PC-9 (cell line): ENCODE measurements at regions not wholly inside any gene's neighbourhood (a gene's known extent, or its start where the extent isn't known, plus 50 kb on each side); places are given as distances from the start of the nearest gene placed in this dataset. TPM values are rescaled to one million over a fixed set of nuclear protein-coding genes. Genes with fewer than 3 reads are reported as not detected.

Source experiments
- BruUV-seq: library from RNA; stranded (reverse); fragments of 400-500 nt; replicated peaks from 2 replicates; lab custom pipeline; 2021; lab: Mats Ljungman, UMichigan
- CTCF ChIA-PET: fragments of 300-600 bp; sonication (Branson Sonifier 250); formaldehyde crosslinking; loops from one replicate; lab custom pipeline; 2022; ENCODE audit warnings: antibody characterized with exemption; lab: Charles Lee
- POLR2A ChIA-PET: fragments of 300-600 bp; sonication (Branson Sonifier 250); formaldehyde crosslinking; loops from one replicate; lab custom pipeline; 2022; ENCODE audit warnings: antibody characterized with exemption; ENCODE audit not compliant: unreplicated experiment; lab: Charles Lee
- DNase-seq, 2 experiments: peaks; one replicate each; pipeline versions ENCODE4 v3.0.0 to v3.0.0-alpha.2; 2015 to 2022; ENCODE audit warnings: mixed read lengths in 1 of 2
- H2AFZ ChIP-seq: fragments of 200-600 bp; sonication (generic); 2 replicates; pipeline ENCODE4 v1.8.1; 2017; ENCODE audit warnings: antibody characterized with exemption
- H3F3A ChIP-seq: fragments of 200-600 bp; sonication (generic); 2 replicates; pipeline ENCODE4 v1.8.1; 2017; ENCODE audit warnings: antibody characterized with exemption, mild to moderate bottlenecking, low read depth; ENCODE audit not compliant: insufficient read depth
- H3K27ac ChIP-seq: fragments of 200-600 bp; sonication (generic); 2 replicates; pipeline ENCODE4 v1.6.1; 2016; ENCODE audit warnings: mixed run types
- H3K27me3 ChIP-seq: fragments of 200-600 bp; sonication (generic); 2 replicates; pipeline ENCODE4 v1.6.1; 2016; ENCODE audit warnings: low read depth, mixed run types; ENCODE audit not compliant: insufficient read depth
- H3K36me3 ChIP-seq: fragments of 200-600 bp; sonication (generic); 2 replicates; pipeline ENCODE4 v1.6.1; 2016; ENCODE audit warnings: low read depth, mixed run types
- H3K4me1 ChIP-seq: fragments of 200-600 bp; sonication (generic); replicated peaks from 2 replicates; pipeline ENCODE4 v1.6.1; 2016; ENCODE audit warnings: mixed run types; ENCODE audit not compliant: insufficient read depth
- H3K4me2 ChIP-seq: fragments of 200-600 bp; sonication (generic); 2 replicates; pipeline ENCODE4 v1.6.1; 2017; ENCODE audit warnings: mixed run types
- H3K4me3 ChIP-seq: fragments of 200-600 bp; sonication (generic); 2 replicates; pipeline ENCODE4 v1.6.1; 2016; ENCODE audit warnings: mixed run types
- H3K79me2 ChIP-seq: fragments of 200-600 bp; sonication (generic); 2 replicates; pipeline ENCODE4 v1.6.1; 2017; ENCODE audit warnings: low read depth, mixed run types
- H3K9me2 ChIP-seq: fragments of 200-600 bp; sonication (generic); 2 replicates; pipeline ENCODE4 v1.8.1; 2017; ENCODE audit warnings: mild to moderate bottlenecking; ENCODE audit not compliant: insufficient read depth
- H3K9me3 ChIP-seq: fragments of 200-600 bp; sonication (generic); 2 replicates; pipeline ENCODE4 v1.8.1; 2016; ENCODE audit warnings: low read depth; ENCODE audit not compliant: insufficient read depth
- H4K20me1 ChIP-seq: fragments of 200-600 bp; sonication (generic); 2 replicates; pipeline ENCODE4 v1.8.1; 2017; ENCODE audit not compliant: insufficient read depth
- CTCF ChIP-seq: fragments of 200-600 bp; sonication (generic); conservative IDR thresholded peaks from 2 replicates; pipeline ENCODE4 v1.6.1; 2017; ENCODE audit warnings: mixed run types, antibody characterized with exemption, mild to moderate bottlenecking, moderate library complexity
- EZH2 ChIP-seq: fragments of 200-600 bp; sonication (generic); IDR thresholded peaks from 2 replicates; pipeline ENCODE4 v1.8.0; 2017; ENCODE audit warnings: antibody characterized with exemption, low read depth
- intact Hi-C: fragments of 100-400 bp; cut with micrococcal nuclease; formaldehyde crosslinking; loops from one replicate; pipeline ENCODE4 v1.10.0; 2022; ENCODE audit not compliant: unreplicated experiment
- microRNA-seq: library from miRNA; unstranded; fragments of <30 nt; microRNA quantifications from one replicate; pipeline ENCODE4 v1.2.0, GENCODE V29; 2021; ENCODE audit warnings: borderline number of aligned reads, borderline replicate concordance

GRCh38 chr14:28704153-28704552 is 62.4 kb upstream of the FOXG1 start:
- Histone ChIP-seq H3K4me3 (no peak overlapping the region), H3K9me2 (no peaks in the 10 kb centered on the region; the same call in 1 of the 2 replicates), H3F3A (no peaks in the 10 kb centered on the region), H2AFZ (no peak overlapping the region), H3K4me1 (no peaks in the 10 kb centered on the region), H3K27ac (no peak overlapping the region), H4K20me1 (no peaks in the 10 kb centered on the region), H3K4me2 (no peak overlapping the region), H3K27me3 (no peaks in the 10 kb centered on the region), H3K36me3 (no peaks in the 10 kb centered on the region), H3K79me2 (no peaks in the 10 kb centered on the region), H3K9me3 (no peaks in the 10 kb centered on the region)
- intact Hi-C loops, result no loop called here
- no peak for TF ChIP-seq EZH2
- no peak for TF ChIP-seq CTCF
- DNase-seq, result no peak
- BruUV-seq, result no TSS peak
- ChIA-PET CTCF (interaction anchor here (0.7 kb wide), 1 partner anchor 1744 kb away, joined by 3 read pairs; no protein-coding TSS in a partner anchor), POLR2A (no interaction called here)

GRCh38 chr14:28707814-28708213 is 58.8 kb upstream of the FOXG1 start:
- DNase-seq, result no peak
- intact Hi-C loops, result no loop called here
- Histone ChIP-seq H4K20me1 (no peaks in the 10 kb centered on the region), H3K27ac (no peak overlapping the region), H2AFZ (no peak overlapping the region), H3K4me1 (no peaks in the 10 kb centered on the region), H3K27me3 (no peaks in the 10 kb centered on the region), H3K4me2 (no peak overlapping the region), H3K36me3 (no peaks in the 10 kb centered on the region), H3K4me3 (no peak overlapping the region), H3K79me2 (no peaks in the 10 kb centered on the region), H3F3A (no peaks in the 10 kb centered on the region), H3K9me2 (no peaks in the 10 kb centered on the region; the same call in 1 of the 2 replicates), H3K9me3 (no peaks in the 10 kb centered on the region)
- no TSS peak for BruUV-seq
- CTCF ChIA-PET, result no interaction called here
- no peak for TF ChIP-seq EZH2
- TF ChIP-seq CTCF, result no peak
- POLR2A ChIA-PET, result no interaction called here

- H3K36me3 ChIP-seq, result no peaks in the 10 kb centered on the region
- H2AFZ ChIP-seq, result no peak overlapping the region
- ChIA-PET POLR2A (no interaction called here), CTCF (no interaction called here)
- H3K79me2 ChIP-seq, result no peaks in the 10 kb centered on the region
- no peak for DNase-seq
- intact Hi-C loops, result no loop called here
- no peak for TF ChIP-seq CTCF
- TF ChIP-seq EZH2, result no peak
- no peaks in the 10 kb centered on the region for H3F3A ChIP-seq
- no peak overlapping the region for H3K4me3 ChIP-seq
- no peak overlapping the region for H3K27ac ChIP-seq
- no peaks in the 10 kb centered on the region; the same call in 1 of the 2 replicates for H3K9me2 ChIP-seq
- H4K20me1 ChIP-seq, result no peaks in the 10 kb centered on the region
- no TSS peak for BruUV-seq
- no peaks in the 10 kb centered on the region for H3K4me1 ChIP-seq
- no peaks in the 10 kb centered on the region for H3K9me3 ChIP-seq
- H3K4me2 ChIP-seq, result no peak overlapping the region
- no peaks in the 10 kb centered on the region for H3K27me3 ChIP-seq
These were observed 56.8 kb upstream of the FOXG1 start for GRCh38 chr14:28709571-28710305.

Small RNAs in the stretch of these regions (microRNA-seq; reads per million reads assigned to microRNA genes)
- gene MIR3171, result not detected
- not detected for gene MIR4307
